Heart left ventricle (tissue), 13 donors: ENCODE measurements at regions not wholly inside any gene's neighbourhood (a gene's known extent, or its start where the extent isn't known, plus 50 kb on each side); places are given as distances from the start of the nearest gene placed in this dataset.

ENCODE experiments used
- POLR2A ChIP-seq, 2 donors: fragments of 450-650 bp; IDR thresholded peaks; one replicate each; pipeline ENCODE4 v1.6.1; 2017; ENCODE audit warnings: antibody characterized with exemption in 2 of 2, mild to moderate bottlenecking in 2 of 2, moderate library complexity in 2 of 2
- TF ChIP-seq, protein P1 (sequence below), 12 donors: fragments of 200-600 bp; sonication (generic) in 4 of 12; IDR thresholded peaks; one replicate each; pipeline versions ENCODE4 v1.5.0 to v1.8.0; 2018 to 2022; ENCODE audit warnings: antibody characterized with exemption in 12 of 12, mild to moderate bottlenecking in 5 of 12
- donor health status: ischemic (EF 13 %, LVEDD 7.1; RV severe dilation, severe dysfunction).
- donor health status: DM: no; HTN: yes; CAD: no.
- donor health status: DM: no; HTN: no; CAD: no.
- donor health status: ischemic (EF 25% LVEDD 6.9; RV normal size, moderate dysfunction).
- donor health status: ischemic (EF 25% LVEDD 5.7; RV mildly dilated, moderate dysfunction).
- donor health status: ischemic (EF 35%, LVEDD 5.7; RV mildly dilated, moderate dysfunction).
- donor health status: nonischemic (EF 11% LVEDD 7.7; RV severe dilation, severe dysfunction).
- donor health status: DM: yes; HTN: yes; CAD: no.
- donor health status: PGD.
- donor health status: ischemic (EF 29% LVEDD 5.4; RV normal size, mild dysfunction).
- donor health status: nonischemic (EF 23%, LVEDD 6.1; RV moderate dilation, normal function).

DNA sequence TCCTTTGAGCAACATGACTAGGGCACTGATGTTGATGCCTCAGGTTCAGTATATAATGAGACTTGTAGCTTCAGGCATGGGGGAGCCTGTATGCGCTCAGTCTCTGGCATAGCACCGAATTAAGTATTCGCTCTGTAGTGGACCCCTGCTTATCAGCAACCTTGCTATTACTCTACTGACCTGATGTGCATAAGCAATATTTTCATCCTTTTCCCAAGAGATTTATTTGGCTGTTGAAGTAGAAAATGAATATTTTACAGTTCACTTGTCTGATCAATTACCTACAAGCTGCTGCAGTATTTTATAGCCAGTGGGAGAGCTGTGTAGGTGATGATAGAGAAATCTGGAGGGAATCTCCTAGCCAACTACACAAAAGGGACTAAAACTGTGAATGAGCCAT lies 781.6 kb upstream of the PHF14 start:
- TF ChIP-seq, protein P1, sequence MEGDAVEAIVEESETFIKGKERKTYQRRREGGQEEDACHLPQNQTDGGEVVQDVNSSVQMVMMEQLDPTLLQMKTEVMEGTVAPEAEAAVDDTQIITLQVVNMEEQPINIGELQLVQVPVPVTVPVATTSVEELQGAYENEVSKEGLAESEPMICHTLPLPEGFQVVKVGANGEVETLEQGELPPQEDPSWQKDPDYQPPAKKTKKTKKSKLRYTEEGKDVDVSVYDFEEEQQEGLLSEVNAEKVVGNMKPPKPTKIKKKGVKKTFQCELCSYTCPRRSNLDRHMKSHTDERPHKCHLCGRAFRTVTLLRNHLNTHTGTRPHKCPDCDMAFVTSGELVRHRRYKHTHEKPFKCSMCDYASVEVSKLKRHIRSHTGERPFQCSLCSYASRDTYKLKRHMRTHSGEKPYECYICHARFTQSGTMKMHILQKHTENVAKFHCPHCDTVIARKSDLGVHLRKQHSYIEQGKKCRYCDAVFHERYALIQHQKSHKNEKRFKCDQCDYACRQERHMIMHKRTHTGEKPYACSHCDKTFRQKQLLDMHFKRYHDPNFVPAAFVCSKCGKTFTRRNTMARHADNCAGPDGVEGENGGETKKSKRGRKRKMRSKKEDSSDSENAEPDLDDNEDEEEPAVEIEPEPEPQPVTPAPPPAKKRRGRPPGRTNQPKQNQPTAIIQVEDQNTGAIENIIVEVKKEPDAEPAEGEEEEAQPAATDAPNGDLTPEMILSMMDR (IDR thresholded peaks at IDR 0.05): no peak
- no peak for TF ChIP-seq POLR2A (IDR thresholded peaks at IDR 0.05)
